CD4-positive, alpha-beta T cell treated with Interleukin-17A for 1 hour (primary cell): ENCODE measurements at regions not wholly inside any gene's neighbourhood (a gene's known extent, or its start where the extent isn't known, plus 50 kb on each side); places are given as distances from the start of the nearest gene placed in this dataset.
A peak's percentile ranks its signal among the peaks of the same experiment; 100 is the strongest.
"Not testable (repeated sequence)": the region's sequence is repeated elsewhere in the genome, so short reads cannot be mapped to it uniquely, and the experiment has no call there.

ENCODE experiments used
- DNase-seq: peaks from one replicate; pipeline ENCODE4 v3.0.0-alpha.2; 2020

DNA sequence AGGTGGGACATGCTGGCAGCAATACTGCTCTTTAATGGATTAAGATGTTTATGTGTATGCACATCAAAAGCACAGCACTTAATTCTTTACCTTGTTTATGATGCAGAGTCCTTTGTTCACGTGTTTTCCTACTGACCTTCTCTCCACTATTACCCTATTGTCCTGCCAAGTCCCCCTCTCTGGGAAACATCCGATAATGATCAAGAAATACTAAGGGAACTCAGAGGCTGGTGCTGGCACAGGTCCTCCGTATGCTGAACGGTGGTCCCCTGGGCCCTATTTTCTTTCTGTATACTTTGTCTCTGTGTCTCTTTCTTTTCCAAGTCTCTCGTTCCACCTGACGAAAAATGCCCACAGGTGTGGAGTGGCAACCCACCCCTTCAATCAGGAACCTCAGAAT lies 84.0 kb upstream of the ALDH3B2 start:
- not testable (repeated sequence) for DNase-seq

DNA sequence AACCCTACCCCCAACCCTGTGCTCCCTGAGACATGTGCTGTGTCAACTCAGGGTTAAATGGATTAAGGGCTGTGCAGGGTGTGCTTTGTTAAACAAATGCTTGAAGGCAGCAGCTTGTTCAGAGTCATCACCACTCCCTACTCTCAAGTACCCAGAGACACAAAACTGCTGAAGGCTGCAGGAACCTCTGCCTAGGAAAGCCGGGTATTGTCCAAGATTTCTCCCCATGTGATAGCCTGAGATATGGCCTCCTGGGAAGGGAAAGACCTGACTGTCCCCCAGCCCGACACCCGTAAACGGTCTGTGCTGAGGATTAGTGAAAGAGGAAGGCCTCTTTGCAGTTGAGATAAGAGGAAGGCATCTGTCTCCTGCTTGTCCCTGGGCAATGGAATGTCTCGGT lies 83.6 kb upstream of the ALDH3B2 start:
- not testable (repeated sequence) for DNase-seq

DNA sequence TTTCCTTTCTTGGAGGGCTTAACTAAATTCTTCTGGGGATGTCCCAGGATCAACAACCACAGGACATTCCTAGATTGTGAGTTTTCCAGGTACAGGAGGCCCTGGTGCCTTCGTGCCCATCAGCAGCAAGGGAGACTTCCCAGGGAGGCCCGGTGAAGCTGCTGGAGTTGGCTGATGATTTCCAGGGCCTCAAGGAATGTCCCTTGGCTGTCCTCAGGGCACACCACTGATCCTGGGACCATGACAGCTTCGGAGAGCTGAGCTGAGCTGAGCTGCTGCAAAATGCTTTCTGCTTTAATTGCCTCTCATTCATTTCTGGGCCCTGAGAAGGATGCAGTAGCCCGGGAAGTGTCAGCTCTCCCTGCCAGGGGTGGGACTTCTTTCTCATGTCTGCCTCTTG lies 79.4 kb upstream of the ALDH3B2 start:
- not testable (repeated sequence) for DNase-seq

DNA sequence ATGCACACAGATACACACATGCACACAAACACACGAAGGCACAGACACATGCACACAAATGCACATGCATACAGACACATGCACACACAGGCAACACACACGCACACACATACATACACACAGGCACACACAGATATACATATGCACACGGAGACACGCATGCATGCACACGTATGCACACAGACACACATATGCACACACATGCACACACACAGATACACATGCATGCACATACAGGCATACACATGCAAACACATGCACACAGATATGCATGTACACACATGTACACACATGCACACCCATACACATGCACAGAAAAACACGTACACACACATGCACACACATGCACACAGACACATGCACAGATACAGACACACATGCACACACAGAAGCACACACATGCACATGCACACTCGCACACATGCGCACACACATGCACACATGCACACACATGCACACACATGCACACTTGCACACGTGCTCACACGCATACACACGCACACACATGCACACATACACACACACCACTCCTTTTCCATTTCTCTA lies 70.8 kb upstream of the ALDH3B2 start:
- no peak for DNase-seq

DNA sequence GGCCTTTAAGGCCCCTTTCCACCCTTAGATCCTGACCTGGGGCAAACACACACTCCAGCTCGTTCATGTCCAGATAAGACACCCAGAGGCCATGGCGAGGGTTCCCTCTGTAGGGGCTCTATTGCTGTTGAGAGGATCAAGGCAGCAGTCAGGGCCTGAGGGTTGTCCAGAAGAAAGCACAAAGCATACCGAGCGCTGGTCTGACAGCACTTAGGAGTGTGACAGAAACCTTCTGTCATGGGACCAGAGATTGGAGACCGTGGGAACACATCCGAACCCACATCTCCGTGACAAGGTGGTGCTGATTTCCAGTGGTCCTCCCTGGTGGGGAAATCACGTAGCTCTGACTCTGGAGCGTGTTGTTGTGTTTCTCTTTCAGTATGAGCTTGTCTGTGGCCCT lies 69.8 kb upstream of the ALDH3B2 start:
- DNase-seq = not testable (repeated sequence)

DNA sequence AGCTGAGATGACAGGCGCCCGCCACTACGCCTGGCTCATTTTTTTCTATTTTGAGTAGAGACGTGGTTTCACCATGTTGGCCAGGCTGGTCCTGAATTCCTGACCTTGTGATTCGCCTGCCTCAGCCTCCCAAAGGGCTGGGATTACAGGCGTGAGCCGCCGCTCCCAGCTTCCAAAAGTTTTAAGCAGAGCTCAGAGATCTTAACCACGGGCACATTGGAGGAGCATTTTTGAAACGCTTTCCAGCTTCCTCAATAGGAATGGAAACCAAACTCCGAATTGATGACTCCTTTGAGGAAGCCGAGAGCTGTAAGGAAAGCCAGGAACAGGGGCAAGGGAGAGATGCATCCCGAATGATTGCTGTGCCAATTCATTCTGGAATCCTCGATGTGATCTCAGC lies 63.8 kb upstream of the ALDH3B2 start:
- not testable (repeated sequence) for DNase-seq

DNA sequence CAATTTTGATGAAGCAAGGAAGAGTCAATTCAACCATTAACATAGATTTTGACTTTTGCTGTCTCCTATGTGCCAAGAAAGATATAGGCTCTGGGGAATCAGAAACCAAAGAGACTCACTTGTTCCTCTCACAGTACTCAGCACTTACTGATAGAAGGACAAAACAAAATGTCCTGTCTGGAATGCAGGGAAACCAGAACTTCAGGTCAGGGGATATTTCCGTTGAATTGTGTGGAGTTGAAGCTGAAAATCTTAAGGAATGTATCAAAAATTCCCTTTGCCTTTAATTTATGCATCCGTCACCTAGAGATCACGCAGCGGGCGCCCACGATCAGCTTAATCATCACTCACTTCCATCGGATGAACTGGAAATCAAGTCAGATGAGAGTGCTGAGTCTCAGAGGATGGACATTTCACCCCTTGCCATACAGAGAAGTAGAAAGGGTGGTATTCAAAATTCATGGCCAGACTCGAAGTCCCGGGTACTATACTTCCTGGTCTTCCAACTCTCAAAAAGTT lies 63.2 kb upstream of the ALDH3B2 start:
- not testable (repeated sequence) for DNase-seq

DNA sequence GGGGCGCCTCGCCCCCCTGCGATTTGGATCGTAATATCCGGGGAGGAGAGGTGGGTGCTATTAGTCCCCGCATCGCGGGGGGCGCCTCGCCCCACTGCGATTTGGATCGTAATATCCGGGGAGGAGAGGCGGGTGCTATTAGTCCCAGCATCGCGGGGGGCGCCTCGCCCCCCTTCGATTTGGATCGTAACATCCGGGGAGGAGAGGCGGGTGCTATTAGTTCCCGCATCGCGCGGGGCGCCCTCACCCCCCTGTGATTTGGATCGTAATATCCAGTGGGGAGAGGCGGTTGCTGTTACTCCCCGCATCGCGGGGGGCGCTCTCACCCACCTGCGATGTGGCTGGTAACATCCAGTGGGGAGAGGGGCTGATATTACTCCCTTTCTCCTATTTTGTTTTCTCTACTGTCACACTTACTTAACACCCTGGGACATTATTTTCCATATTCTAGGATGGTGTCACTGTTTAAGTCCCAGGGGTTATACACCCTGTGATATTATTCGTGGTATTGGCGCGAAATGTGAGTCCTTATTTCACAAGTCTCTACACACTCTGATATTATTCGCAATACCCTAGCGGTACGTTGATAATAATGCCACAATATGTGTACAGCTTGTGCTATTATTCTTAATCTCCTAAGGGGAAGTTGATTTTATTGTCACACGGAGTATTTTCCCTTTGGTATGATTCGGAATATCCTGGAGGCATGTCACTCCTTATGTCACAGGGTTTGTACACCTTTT lies 57.8 kb upstream of the ALDH3B2 start:
- DNase-seq = peak; percentile 56

DNA sequence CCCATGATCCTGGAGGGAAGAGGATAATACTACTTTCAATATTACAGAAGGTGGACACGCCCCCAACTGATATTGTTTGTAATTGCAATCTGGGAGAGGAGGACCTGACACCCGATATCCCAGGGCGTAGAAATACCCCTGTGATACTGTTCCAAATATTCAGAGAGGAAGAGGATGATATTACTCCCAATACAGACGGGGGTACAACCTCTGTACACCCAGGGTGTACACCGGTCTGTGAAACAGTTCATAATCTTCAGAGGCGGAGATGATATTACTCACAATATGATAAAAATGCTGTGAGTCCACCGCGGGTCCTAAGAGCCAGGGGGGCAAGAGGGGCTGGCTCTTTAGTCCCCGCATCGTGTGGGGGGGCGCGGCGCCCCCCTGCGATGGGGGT lies 57.2 kb upstream of the ALDH3B2 start:
- DNase-seq = no peak

DNA sequence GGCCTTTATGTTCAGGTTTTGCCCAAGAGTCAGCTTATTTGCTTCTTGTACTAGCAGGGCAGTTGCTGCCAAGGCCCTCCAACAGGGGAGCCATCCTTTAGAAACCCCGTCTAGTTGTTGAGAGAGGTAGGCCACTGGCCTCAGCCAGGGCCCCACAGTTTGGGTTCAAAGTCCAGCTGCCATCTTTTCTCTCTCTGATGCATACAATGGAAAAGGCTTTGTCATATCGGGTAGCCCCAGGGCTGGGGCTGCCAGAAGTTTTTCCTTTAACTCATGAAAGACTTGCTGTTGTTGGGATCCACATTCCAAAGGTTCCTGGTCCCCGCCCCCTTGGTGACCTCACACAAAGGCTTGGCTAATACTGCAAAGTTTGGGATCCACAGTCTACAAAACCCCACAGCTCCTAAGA lies 53.7 kb upstream of the ALDH3B2 start:
- not testable (repeated sequence) for DNase-seq

DNA sequence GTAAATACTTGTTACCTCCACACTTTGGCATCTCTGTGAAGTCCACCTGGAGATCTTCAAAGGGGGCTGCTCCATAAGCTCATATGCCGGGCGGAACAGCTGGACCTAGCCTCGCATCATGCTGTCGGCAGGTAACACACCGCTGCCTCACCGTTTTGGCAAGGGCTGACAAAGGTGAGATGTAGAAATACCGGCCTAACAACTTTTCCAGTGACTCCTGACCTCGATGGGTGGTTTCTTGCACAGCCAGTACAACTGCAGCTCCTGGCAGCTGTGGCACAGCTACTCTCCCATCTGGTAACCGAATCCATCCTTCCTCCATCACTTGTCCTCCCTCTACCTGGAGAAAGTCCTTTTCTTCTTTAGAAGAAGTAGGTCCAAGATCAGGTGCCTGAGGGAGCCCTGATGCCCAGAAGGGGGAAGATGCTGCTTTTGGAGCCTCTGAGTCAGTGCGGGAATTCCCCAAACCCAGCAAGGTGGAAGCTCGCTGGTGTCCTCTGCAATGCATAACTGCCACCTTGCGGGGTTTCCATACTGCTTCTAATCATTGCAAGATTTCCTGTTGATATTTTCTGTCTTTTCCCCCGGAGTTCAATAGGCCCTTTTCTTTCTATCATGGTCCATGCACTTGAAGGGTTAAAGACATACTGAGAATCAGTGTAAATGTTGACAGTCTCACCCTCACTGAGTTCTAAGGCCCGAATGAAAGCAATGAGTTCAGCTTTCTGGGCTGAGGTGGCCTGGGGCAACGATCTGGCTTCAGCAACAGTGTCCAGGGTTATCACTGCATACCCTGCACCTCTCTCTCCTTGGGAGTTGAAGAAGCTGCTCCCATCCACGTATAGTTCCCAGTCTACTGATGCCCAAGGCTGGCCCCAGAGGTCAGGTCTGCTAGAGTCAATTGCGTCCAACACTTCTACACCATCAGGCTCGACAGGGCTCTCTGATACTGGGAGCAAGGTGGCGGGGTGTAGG lies 52.9 kb upstream of the ALDH3B2 start:
- not testable (repeated sequence) for DNase-seq
